GM19372 (cell line): ENCODE measurements at regions not wholly inside any gene's neighbourhood (a gene's known extent, or its start where the extent isn't known, plus 50 kb on each side); places are given as distances from the start of the nearest gene placed in this dataset.
"Not testable (repeated sequence)": the region's sequence is repeated elsewhere in the genome, so short reads cannot be mapped to it uniquely, and the experiment has no call there.

ENCODE experiments used
- ATAC-seq: cut with Tn5 transposase; IDR thresholded peaks from one replicate; pipeline ENCODE4 v1.9.1; 2021; ENCODE audit warnings: mild to moderate bottlenecking, low read depth, moderate library complexity; ENCODE audit not compliant: unreplicated experiment

GRCh38 chr10:55551603-55552002 lies 750.6 kb upstream of the PCDH15 start:
- ATAC-seq, result no peak

- ATAC-seq, result no peak
Observed at GRCh38 chr10:55550236-55550635, 749.2 kb upstream of the PCDH15 start.

GRCh38 chr10:55537497-55537896 lies 736.5 kb upstream of the PCDH15 start:
- ATAC-seq, result not testable (repeated sequence)

- no peak for ATAC-seq
Observed at GRCh38 chr10:55519264-55519663, 718.2 kb upstream of the PCDH15 start.

GRCh38 chr10:55518416-55518815 lies 717.4 kb upstream of the PCDH15 start:
- ATAC-seq, result not testable (repeated sequence)

- ATAC-seq, result no peak
Observed at GRCh38 chr10:55509168-55509567, 708.1 kb upstream of the PCDH15 start.

GRCh38 chr10:55500931-55501559 lies 700.0 kb upstream of the PCDH15 start:
- ATAC-seq, result no peak

- no peak for ATAC-seq
Observed at GRCh38 chr10:55497893-55498499, 697.0 kb upstream of the PCDH15 start.

- no peak for ATAC-seq
Observed at GRCh38 chr10:55495555-55495954, 694.5 kb upstream of the PCDH15 start.

- no peak for ATAC-seq
Observed at GRCh38 chr10:55491712-55492111, 690.7 kb upstream of the PCDH15 start.

GRCh38 chr10:55485827-55486226 lies 684.8 kb upstream of the PCDH15 start:
- ATAC-seq, result no peak

GRCh38 chr10:55476129-55476528 lies 675.1 kb upstream of the PCDH15 start:
- ATAC-seq, result no peak

- ATAC-seq, result no peak
Observed at GRCh38 chr10:55474258-55474657, 673.2 kb upstream of the PCDH15 start.

- ATAC-seq, result no peak
Observed at GRCh38 chr10:55470840-55471239, 669.8 kb upstream of the PCDH15 start.

- ATAC-seq, result no peak
Observed at GRCh38 chr10:55466806-55467504, 665.9 kb upstream of the PCDH15 start.

- no peak for ATAC-seq
Observed at GRCh38 chr10:55464083-55464482, 663.1 kb upstream of the PCDH15 start.

GRCh38 chr10:55460008-55460407 lies 659.0 kb upstream of the PCDH15 start:
- no peak for ATAC-seq

- ATAC-seq, result no peak
Observed at GRCh38 chr10:55449981-55450380, 649.0 kb upstream of the PCDH15 start.

- ATAC-seq, result no peak
Observed at GRCh38 chr10:55446441-55447002, 645.5 kb upstream of the PCDH15 start.

- ATAC-seq, result no peak
Observed at GRCh38 chr10:55441777-55442176, 640.7 kb upstream of the PCDH15 start.

- no peak for ATAC-seq
Observed at GRCh38 chr10:55426138-55426537, 625.1 kb upstream of the PCDH15 start.
